RWPE1 (cell line): ENCODE measurements at regions not wholly inside any gene's neighbourhood (a gene's known extent, or its start where the extent isn't known, plus 50 kb on each side); places are given as distances from the start of the nearest gene placed in this dataset.

Experiments
- CTCF ChIA-PET: fragments of 350-600 bp; sonication (Branson Sonifier 250); formaldehyde crosslinking; extraction: SDS; loops from one replicate; lab custom pipeline; 2021; lab: Yijun Ruan, JAX
- POLR2A ChIA-PET: fragments of 400-600 bp; formaldehyde crosslinking; extraction: SDS; loops from one replicate; lab custom pipeline; 2020; ENCODE audit warnings: antibody characterized with exemption; ENCODE audit not compliant: low non-redundant PET; lab: Yijun Ruan, JAX
- DNase-seq: peaks from one replicate; pipeline ENCODE4 v3.0.0; 2012; ENCODE audit warnings: low spot score
- H3K27ac ChIP-seq: fragments of 450-650 bp; 2 replicates; pipeline ENCODE4 v1.5.1; 2017
- CTCF ChIP-seq: fragments of 450-650 bp; conservative IDR thresholded peaks from 2 replicates; pipeline ENCODE4 v1.5.1; 2017; ENCODE audit warnings: low read depth, mild to moderate bottlenecking

GRCh38 chr1:103469801-103470200 is 55.7 kb upstream of the RNPC3 start:
- no peak for TF ChIP-seq CTCF
- H3K27ac ChIP-seq = no peak overlapping the region
- POLR2A ChIA-PET = no interaction called here
- CTCF ChIA-PET = interaction anchor here (1.0 kb wide), 1 partner anchor 9 kb away, joined by 3 read pairs; no protein-coding TSS in a partner anchor
- no peak for DNase-seq

- POLR2A ChIA-PET = no interaction called here
- no peak for TF ChIP-seq CTCF
Observed at GRCh38 chr1:103467100-103467499, 58.4 kb upstream of the RNPC3 start.

GRCh38 chr1:103461161-103462105 is 64.1 kb upstream of the RNPC3 start:
- peak; percentile 68 for TF ChIP-seq CTCF
- POLR2A ChIA-PET = no interaction called here
- CTCF ChIA-PET = interaction anchor here (0.5 to 1.6 kb wide), 13 partner anchors 9 to 1968 kb away, joined by 3 to 14 read pairs (median 3); partner anchors contain the start of gene COL11A1
- no peak overlapping the region for H3K27ac ChIP-seq
- peak; percentile 32 for DNase-seq

More at GRCh38 chr1:103467100-103467499, 58.4 kb upstream of the RNPC3 start:
- DNase-seq = no peak
- no peak overlapping the region for H3K27ac ChIP-seq
- CTCF ChIA-PET = no interaction called here

- no peak for TF ChIP-seq CTCF
- H3K27ac ChIP-seq = no peak overlapping the region
- no peak for DNase-seq
- POLR2A ChIA-PET = no interaction called here
- CTCF ChIA-PET = interaction anchor here (0.5 to 1.6 kb wide), 10 partner anchors 10 to 1967 kb away, joined by 3 to 14 read pairs (median 3); partner anchors contain the start of gene COL11A1
Observed at GRCh38 chr1:103460511-103460910, 65.0 kb upstream of the RNPC3 start.

GRCh38 chr1:103459346-103459745 is 66.2 kb upstream of the RNPC3 start:
- no peak for TF ChIP-seq CTCF
- no peak overlapping the region for H3K27ac ChIP-seq
- POLR2A ChIA-PET = no interaction called here
- CTCF ChIA-PET = no interaction called here
- no peak for DNase-seq

- no peak for TF ChIP-seq CTCF
- no peak for DNase-seq
- ChIA-PET CTCF (no interaction called here), POLR2A (no interaction called here)
- H3K27ac ChIP-seq = no peak overlapping the region
Observed at GRCh38 chr1:103457886-103458455, 67.5 kb upstream of the RNPC3 start.
